Neural progenitor cell (in vitro differentiated cells): ENCODE measurements at regions not wholly inside any gene's neighbourhood (a gene's known extent, or its start where the extent isn't known, plus 50 kb on each side); places are given as distances from the start of the nearest gene placed in this dataset.

Experiments
- EZH2 ChIP-seq: fragments of 200-600 bp; sonication (generic); IDR thresholded peaks from 2 replicates; pipeline ENCODE4 v1.6.1; 2017; ENCODE audit warnings: antibody characterized with exemption, mild to moderate bottlenecking, moderate library complexity
- EZH2phosphoT487 ChIP-seq: fragments of 200-600 bp; sonication (generic); IDR thresholded peaks from 2 replicates; pipeline ENCODE4 v1.6.1; 2017; ENCODE audit warnings: antibody characterized with exemption
- TF ChIP-seq, protein P1 (sequence below): fragments of 200-600 bp; sonication (generic); IDR thresholded peaks from 2 replicates; pipeline ENCODE4 v1.5.1; 2017; ENCODE audit warnings: antibody characterized with exemption, mild to moderate bottlenecking

GRCh38 chr13:64900039-64900438, 2330.1 kb downstream of the PCDH9 start:
- TF ChIP-seq, protein P1, sequence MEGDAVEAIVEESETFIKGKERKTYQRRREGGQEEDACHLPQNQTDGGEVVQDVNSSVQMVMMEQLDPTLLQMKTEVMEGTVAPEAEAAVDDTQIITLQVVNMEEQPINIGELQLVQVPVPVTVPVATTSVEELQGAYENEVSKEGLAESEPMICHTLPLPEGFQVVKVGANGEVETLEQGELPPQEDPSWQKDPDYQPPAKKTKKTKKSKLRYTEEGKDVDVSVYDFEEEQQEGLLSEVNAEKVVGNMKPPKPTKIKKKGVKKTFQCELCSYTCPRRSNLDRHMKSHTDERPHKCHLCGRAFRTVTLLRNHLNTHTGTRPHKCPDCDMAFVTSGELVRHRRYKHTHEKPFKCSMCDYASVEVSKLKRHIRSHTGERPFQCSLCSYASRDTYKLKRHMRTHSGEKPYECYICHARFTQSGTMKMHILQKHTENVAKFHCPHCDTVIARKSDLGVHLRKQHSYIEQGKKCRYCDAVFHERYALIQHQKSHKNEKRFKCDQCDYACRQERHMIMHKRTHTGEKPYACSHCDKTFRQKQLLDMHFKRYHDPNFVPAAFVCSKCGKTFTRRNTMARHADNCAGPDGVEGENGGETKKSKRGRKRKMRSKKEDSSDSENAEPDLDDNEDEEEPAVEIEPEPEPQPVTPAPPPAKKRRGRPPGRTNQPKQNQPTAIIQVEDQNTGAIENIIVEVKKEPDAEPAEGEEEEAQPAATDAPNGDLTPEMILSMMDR = no peak
- TF ChIP-seq EZH2 = no peak
- no peak for TF ChIP-seq EZH2phosphoT487
